Hepatocyte (in vitro differentiated cells): ENCODE measurements at regions not wholly inside any gene's neighbourhood (a gene's known extent, or its start where the extent isn't known, plus 50 kb on each side); places are given as distances from the start of the nearest gene placed in this dataset.

ENCODE experiments used
- EZH2 ChIP-seq: fragments of 200-600 bp; sonication (generic); IDR thresholded peaks from 2 replicates; pipeline ENCODE4 v1.6.1; 2016; ENCODE audit warnings: antibody characterized with exemption, mild to moderate bottlenecking, borderline replicate concordance
- TF ChIP-seq, protein P1 (sequence below): fragments of 200-600 bp; sonication (generic); IDR thresholded peaks from 2 replicates; pipeline ENCODE4 v1.5.1; 2016; ENCODE audit warnings: antibody characterized with exemption, mild to moderate bottlenecking; ENCODE audit not compliant: poor library complexity

DNA sequence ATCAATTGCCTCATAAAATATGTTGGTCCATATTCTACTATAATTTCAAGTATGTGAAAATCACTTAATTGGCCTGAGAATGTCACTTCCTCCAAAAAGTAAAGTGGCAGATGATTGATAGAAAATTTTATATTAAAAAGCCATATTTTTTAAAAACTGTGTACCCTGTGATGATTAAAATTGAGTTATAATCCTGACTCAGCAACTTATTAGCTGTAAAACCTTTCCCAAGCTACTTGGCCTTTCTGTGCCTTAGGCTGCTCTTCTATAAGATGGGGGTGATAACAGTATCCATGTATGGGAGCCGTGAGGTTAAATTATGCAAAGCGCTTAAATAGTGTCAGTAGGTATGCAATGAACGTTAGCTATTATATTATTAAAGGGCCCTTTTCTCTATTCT is 524.4 kb downstream of the TFAP2A start:
- TF ChIP-seq, protein P1, sequence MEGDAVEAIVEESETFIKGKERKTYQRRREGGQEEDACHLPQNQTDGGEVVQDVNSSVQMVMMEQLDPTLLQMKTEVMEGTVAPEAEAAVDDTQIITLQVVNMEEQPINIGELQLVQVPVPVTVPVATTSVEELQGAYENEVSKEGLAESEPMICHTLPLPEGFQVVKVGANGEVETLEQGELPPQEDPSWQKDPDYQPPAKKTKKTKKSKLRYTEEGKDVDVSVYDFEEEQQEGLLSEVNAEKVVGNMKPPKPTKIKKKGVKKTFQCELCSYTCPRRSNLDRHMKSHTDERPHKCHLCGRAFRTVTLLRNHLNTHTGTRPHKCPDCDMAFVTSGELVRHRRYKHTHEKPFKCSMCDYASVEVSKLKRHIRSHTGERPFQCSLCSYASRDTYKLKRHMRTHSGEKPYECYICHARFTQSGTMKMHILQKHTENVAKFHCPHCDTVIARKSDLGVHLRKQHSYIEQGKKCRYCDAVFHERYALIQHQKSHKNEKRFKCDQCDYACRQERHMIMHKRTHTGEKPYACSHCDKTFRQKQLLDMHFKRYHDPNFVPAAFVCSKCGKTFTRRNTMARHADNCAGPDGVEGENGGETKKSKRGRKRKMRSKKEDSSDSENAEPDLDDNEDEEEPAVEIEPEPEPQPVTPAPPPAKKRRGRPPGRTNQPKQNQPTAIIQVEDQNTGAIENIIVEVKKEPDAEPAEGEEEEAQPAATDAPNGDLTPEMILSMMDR: no peak
- no peak for TF ChIP-seq EZH2
